ENCODE measurements at regions not wholly inside any gene's neighbourhood (a gene's known extent, or its start where the extent isn't known, plus 50 kb on each side); places are given as distances from the start of the nearest gene placed in this dataset.

GRCh38 chr20:23187751-23188150 is 101.6 kb upstream of the CD93 start:
- ATAC-seq: no peak
- TF ChIP-seq, protein P1, sequence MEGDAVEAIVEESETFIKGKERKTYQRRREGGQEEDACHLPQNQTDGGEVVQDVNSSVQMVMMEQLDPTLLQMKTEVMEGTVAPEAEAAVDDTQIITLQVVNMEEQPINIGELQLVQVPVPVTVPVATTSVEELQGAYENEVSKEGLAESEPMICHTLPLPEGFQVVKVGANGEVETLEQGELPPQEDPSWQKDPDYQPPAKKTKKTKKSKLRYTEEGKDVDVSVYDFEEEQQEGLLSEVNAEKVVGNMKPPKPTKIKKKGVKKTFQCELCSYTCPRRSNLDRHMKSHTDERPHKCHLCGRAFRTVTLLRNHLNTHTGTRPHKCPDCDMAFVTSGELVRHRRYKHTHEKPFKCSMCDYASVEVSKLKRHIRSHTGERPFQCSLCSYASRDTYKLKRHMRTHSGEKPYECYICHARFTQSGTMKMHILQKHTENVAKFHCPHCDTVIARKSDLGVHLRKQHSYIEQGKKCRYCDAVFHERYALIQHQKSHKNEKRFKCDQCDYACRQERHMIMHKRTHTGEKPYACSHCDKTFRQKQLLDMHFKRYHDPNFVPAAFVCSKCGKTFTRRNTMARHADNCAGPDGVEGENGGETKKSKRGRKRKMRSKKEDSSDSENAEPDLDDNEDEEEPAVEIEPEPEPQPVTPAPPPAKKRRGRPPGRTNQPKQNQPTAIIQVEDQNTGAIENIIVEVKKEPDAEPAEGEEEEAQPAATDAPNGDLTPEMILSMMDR (conservative IDR thresholded peaks at IDR 0.05; ENCODE audit: low read depth in 2 of 2): no peak
- TF ChIP-seq ZNF462 (CRISPR knock-in tag; IDR thresholded peaks at IDR 0.05) (no peak), ZNF114 (CRISPR knock-in tag; IDR thresholded peaks at IDR 0.05) (no peak), EZH2phosphoT487 (IDR thresholded peaks at IDR 0.05; ENCODE audit: unreplicated experiment) (no peak), NANOG (IDR thresholded peaks at IDR 0.05; ENCODE audit: borderline replicate concordance) (no peak), ZNF331 (CRISPR knock-in tag; IDR thresholded peaks at IDR 0.05; ENCODE audit: low read depth) (no peak), CREB1 (CRISPR knock-in tag; IDR thresholded peaks at IDR 0.05; ENCODE audit: low read depth) (no peak), POLR2AphosphoS5 (IDR thresholded peaks at IDR 0.05; ENCODE audit: low read depth) (no peak), STAT1 (IDR thresholded peaks at IDR 0.05; ENCODE audit: unreplicated experiment) (no peak), JUNB (IDR thresholded peaks at IDR 0.05; ENCODE audit: unreplicated experiment) (no peak), EZH2 (IDR thresholded peaks at IDR 0.05; ENCODE audit: low read depth, unreplicated experiment) (no peak)
- TF ChIP-seq, protein P2, sequence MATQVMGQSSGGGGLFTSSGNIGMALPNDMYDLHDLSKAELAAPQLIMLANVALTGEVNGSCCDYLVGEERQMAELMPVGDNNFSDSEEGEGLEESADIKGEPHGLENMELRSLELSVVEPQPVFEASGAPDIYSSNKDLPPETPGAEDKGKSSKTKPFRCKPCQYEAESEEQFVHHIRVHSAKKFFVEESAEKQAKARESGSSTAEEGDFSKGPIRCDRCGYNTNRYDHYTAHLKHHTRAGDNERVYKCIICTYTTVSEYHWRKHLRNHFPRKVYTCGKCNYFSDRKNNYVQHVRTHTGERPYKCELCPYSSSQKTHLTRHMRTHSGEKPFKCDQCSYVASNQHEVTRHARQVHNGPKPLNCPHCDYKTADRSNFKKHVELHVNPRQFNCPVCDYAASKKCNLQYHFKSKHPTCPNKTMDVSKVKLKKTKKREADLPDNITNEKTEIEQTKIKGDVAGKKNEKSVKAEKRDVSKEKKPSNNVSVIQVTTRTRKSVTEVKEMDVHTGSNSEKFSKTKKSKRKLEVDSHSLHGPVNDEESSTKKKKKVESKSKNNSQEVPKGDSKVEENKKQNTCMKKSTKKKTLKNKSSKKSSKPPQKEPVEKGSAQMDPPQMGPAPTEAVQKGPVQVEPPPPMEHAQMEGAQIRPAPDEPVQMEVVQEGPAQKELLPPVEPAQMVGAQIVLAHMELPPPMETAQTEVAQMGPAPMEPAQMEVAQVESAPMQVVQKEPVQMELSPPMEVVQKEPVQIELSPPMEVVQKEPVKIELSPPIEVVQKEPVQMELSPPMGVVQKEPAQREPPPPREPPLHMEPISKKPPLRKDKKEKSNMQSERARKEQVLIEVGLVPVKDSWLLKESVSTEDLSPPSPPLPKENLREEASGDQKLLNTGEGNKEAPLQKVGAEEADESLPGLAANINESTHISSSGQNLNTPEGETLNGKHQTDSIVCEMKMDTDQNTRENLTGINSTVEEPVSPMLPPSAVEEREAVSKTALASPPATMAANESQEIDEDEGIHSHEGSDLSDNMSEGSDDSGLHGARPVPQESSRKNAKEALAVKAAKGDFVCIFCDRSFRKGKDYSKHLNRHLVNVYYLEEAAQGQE (IDR thresholded peaks at IDR 0.05; ENCODE audit: unreplicated experiment): no peak
- TF ChIP-seq, protein P3, sequence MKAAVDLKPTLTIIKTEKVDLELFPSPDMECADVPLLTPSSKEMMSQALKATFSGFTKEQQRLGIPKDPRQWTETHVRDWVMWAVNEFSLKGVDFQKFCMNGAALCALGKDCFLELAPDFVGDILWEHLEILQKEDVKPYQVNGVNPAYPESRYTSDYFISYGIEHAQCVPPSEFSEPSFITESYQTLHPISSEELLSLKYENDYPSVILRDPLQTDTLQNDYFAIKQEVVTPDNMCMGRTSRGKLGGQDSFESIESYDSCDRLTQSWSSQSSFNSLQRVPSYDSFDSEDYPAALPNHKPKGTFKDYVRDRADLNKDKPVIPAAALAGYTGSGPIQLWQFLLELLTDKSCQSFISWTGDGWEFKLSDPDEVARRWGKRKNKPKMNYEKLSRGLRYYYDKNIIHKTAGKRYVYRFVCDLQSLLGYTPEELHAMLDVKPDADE (IDR thresholded peaks at IDR 0.05): no peak
- no peaks in the 10 kb centered on the region for H3K27me3 ChIP-seq (ENCODE audit: insufficient read depth)

More at GRCh38 chr20:23187751-23188150, 101.6 kb upstream of the CD93 start:
- no peaks in the 10 kb centered on the region for H3K4me1 Mint-ChIP-seq
- peaks cover 26% of the 10 kb centered on the region for H3K9me3 Mint-ChIP-seq
- H4K20me1 ChIP-seq (replicated peaks; ENCODE audit: insufficient read depth): no peaks in the 10 kb centered on the region
- DNase-seq (ENCODE audit: low spot score): no peak
- no peak overlapping the region for H3K4me3 Mint-ChIP-seq
- no peaks in the 10 kb centered on the region for H3K79me2 ChIP-seq (replicated peaks; ENCODE audit: insufficient read depth)
- no peak overlapping the region for H3K4me3 ChIP-seq
- no peak overlapping the region for H3K27ac Mint-ChIP-seq
- no peak overlapping the region for H2AFZ ChIP-seq
- no peaks in the 10 kb centered on the region for H3K36me3 ChIP-seq (ENCODE audit: insufficient read depth)
- H3K27ac ChIP-seq (ENCODE audit: low read depth): no peak overlapping the region
- H3K27me3 Mint-ChIP-seq (ENCODE audit: insufficient read depth, low read depth, poor library complexity): no peaks in the 10 kb centered on the region
- H3K4me2 ChIP-seq: no peak overlapping the region
- no peaks in the 10 kb centered on the region for H3F3A ChIP-seq (replicated peaks; ENCODE audit: low read depth)
- H3K36me3 Mint-ChIP-seq (ENCODE audit: low read depth): peaks cover 5% of the 10 kb centered on the region; the same call in 2 of the 3 replicates
- no peaks in the 10 kb centered on the region; the same call in 1 of the 2 replicates for H3K9me2 ChIP-seq (ENCODE audit: insufficient read depth)
- H3K4me1 ChIP-seq (ENCODE audit: insufficient read depth): no peaks in the 10 kb centered on the region
